ENCODE measurements at regions not wholly inside any gene's neighbourhood (a gene's known extent, or its start where the extent isn't known, plus 50 kb on each side); places are given as distances from the start of the nearest gene placed in this dataset.

- Histone ChIP-seq H3K23ac (ENCODE audit: insufficient read length) (no peak overlapping the region), H4K20me1 (replicated peaks in 1 of 2; ENCODE audit: control insufficient read depth in 1 of 2, insufficient read depth in 2 of 2, low read length in 2 of 2) (no peaks in the 10 kb centered on the region), H3K9me3 (ENCODE audit: insufficient read depth in 2 of 2, low read depth in 1 of 2, low read length in 1 of 2) (no peaks in the 10 kb centered on the region), H3K9ac (replicated peaks in 1 of 4; ENCODE audit: extremely low read depth in 1 of 4, low read depth in 3 of 4, low read length in 3 of 4) (no peak overlapping the region), H3K4me3 (ENCODE audit: extremely low read depth in 1 of 4, insufficient read depth in 2 of 4, low read depth in 3 of 4, low read length in 4 of 4) (no peak overlapping the region), H3K56ac (replicated peaks; ENCODE audit: insufficient read length, low read depth, low read length) (no peak overlapping the region), H2BK5ac (ENCODE audit: low read depth, low read length) (no peak overlapping the region), H3K27me3 (replicated peaks in 1 of 4; ENCODE audit: control insufficient read depth in 3 of 4, extremely low read depth in 1 of 4, insufficient read depth in 3 of 4, low read length in 3 of 4) (no peaks in the 10 kb centered on the region), H2AK5ac (ENCODE audit: low read depth, low read length) (no peak overlapping the region), H4K8ac (ENCODE audit: extremely low read depth, insufficient read depth, low read length) (no peak overlapping the region), H4K5ac (ENCODE audit: insufficient read length, low read depth, low read length) (no peak overlapping the region), H2AFZ (ENCODE audit: low read length) (0 out of 2 replicates have a peak overlapping the region, but pooled peaks have one; percentile 55), H3K4me2 (ENCODE audit: insufficient read depth in 1 of 2, low read depth in 2 of 2, low read length in 2 of 2) (no peak overlapping the region), H3K27ac (ENCODE audit: low read depth, low read length) (no peak overlapping the region), H3K23me2 (ENCODE audit: low read depth, low read length) (no peaks in the 10 kb centered on the region), H2BK120ac (replicated peaks; ENCODE audit: low read depth, low read length) (no peak overlapping the region), H2BK12ac (ENCODE audit: low read depth, low read length) (no peak overlapping the region), H3K18ac (ENCODE audit: extremely low read depth, low read length) (no peak overlapping the region), H2BK20ac (ENCODE audit: low read length) (no peak overlapping the region), H3K4ac (replicated peaks; ENCODE audit: insufficient read length, low read depth, low read length) (no peak overlapping the region), H2BK15ac (ENCODE audit: low read length) (no peak overlapping the region), H3K4me1 (replicated peaks in 1 of 4; ENCODE audit: control insufficient read depth in 3 of 4, insufficient read depth in 4 of 4, low read length in 3 of 4) (no peaks in the 10 kb centered on the region), H3K14ac (ENCODE audit: insufficient read length) (no peak overlapping the region), H4K91ac (replicated peaks; ENCODE audit: insufficient read length, low read length) (no peak overlapping the region), H3K79me1 (ENCODE audit: low read depth, low read length) (no peaks in the 10 kb centered on the region), H3K36me3 (ENCODE audit: control insufficient read depth in 2 of 4, insufficient read depth in 4 of 4, low read length in 3 of 4) (no peaks in the 10 kb centered on the region), H3K79me2 (ENCODE audit: control insufficient read depth in 1 of 2, insufficient read depth in 2 of 2, low read length in 2 of 2) (no peaks in the 10 kb centered on the region)
- TF ChIP-seq KDM1A (IDR thresholded peaks at IDR 0.05; ENCODE audit: borderline replicate concordance, low read length) (no peak), RAD21 (IDR thresholded peaks at IDR 0.05 in 1 of 2, conservative IDR thresholded peaks at IDR 0.05 in 1 of 2; ENCODE audit: low read depth in 2 of 2, low read length in 2 of 2) (0 out of 4 replicates have a peak, but pooled peaks of 1 of the 2 experiments have one; percentile 1), CTCF (IDR thresholded peaks at IDR 0.05; ENCODE audit: control extremely low read depth in 1 of 3, insufficient read depth in 1 of 3, low read depth in 1 of 3, low read length in 3 of 3) (no peak), CBX5 (IDR thresholded peaks at IDR 0.05; ENCODE audit: low read depth, low read length) (no peak), GABPA (IDR thresholded peaks at IDR 0.05; ENCODE audit: borderline replicate concordance, insufficient read depth, low read length) (no peak), ASH2L (IDR thresholded peaks at IDR 0.05; ENCODE audit: low read length) (no peak)
- ChIA-PET CTCF (ENCODE audit: partially characterized antibody) (interaction anchor here (1.0 to 1.8 kb wide), 6 partner anchors 10 to 905 kb away, joined by 3 to 5 read pairs (median 3); no protein-coding TSS in a partner anchor), POLR2A (ENCODE audit: partially characterized antibody) (no interaction called here)
- DNase-seq (ENCODE audit: low read depth in 1 of 2, low spot score in 2 of 2) (no peak), FAIRE-seq (no peak)
- 79% methylated on average over 12 of the region's 12 CpGs; no CpG with 5 or more reads in 1 of the 2 experiments for WGBS, 2 experiments (ENCODE audit: extremely low coverage in 1 of 2, insufficient coverage in 1 of 2, insufficient read length in 1 of 2, insufficient replicate concordance in 2 of 2, low coverage in 1 of 2, low lambda C conversion rate in 2 of 2, missing lambda C conversion rate in 1 of 2)
Observed at GRCh38 chr14:89067293-89067972, 243.0 kb downstream of the TTC8 start.

All from H1 (cell line).